GM18907 (cell line): ENCODE measurements at regions not wholly inside any gene's neighbourhood (a gene's known extent, or its start where the extent isn't known, plus 50 kb on each side); places are given as distances from the start of the nearest gene placed in this dataset.

ENCODE experiments used
- ATAC-seq: cut with Tn5 transposase; IDR thresholded peaks from one replicate; pipeline ENCODE4 v1.9.1; 2021; ENCODE audit warnings: mild to moderate bottlenecking, moderate library complexity; ENCODE audit not compliant: unreplicated experiment

DNA sequence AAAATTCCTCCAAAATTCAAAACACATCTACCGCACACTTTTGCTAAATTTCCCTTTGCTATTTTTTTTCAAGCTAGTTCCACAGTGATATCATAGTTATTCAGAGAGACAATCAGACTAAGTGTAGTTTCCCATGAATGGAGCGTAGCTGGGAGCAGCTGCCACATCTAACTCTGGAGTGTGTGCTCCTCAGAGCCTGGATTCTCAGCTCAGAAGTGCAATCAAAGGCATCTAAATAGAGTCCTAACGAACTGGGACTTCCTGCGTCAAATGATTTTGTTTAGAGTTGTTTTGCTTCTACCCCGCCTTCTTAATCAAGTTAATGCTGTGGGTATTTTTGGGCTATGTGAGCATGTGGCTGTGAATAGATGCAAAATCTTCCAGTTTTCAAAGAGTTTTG is 160.3 kb downstream of the TMEM18 start:
- ATAC-seq: no peak

DNA sequence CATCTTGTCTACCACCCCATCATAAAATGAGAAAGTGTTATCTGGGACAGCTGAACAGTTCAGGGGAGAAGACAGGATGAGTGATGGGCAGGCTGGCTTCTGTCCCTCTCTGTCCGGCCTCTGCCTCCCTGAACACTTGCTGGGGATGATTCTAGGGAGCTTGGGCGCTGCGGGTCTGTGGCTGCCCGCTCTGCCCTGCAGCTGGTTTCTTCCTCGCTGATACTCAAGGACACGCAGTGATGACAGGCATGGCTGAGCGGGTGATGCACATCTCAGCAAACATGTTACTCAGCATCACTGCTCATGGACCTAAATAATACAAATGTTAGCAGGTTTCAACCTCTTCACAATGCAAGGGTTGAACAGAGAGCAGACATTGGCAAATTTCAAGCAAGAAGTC is 161.1 kb downstream of the TMEM18 start:
- no peak for ATAC-seq

DNA sequence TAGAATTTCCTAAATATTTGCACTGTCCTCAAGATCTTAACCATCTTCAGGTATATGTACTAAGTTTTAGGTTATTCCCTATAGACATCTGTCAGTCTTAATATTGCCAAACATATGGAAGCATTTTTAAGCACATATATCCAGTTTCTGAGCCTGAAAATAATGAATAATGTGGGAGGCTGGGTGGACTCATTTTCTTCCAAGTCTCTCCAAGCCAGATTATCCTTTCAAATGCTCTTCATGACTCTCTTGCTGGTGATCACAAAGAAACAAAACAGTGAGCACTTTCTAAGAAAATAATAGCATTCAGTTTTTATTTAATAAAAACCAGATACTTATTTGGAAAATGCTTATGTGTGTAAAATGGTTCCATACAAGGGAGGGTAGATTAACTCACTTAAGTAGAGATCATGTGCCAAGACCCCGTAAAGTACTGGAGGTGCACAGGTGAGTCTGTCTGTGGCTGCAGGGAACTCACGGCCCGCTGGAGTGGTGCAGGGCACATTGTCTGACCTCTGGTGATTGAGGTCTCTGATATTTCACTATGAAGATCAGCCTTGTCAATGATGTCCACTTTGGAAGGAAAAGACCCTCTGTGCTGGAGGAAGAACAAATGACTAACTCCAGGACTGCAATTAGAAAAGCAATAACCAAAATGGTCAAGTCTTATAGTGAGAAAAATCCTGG is 161.6 kb downstream of the TMEM18 start:
- no peak for ATAC-seq

DNA sequence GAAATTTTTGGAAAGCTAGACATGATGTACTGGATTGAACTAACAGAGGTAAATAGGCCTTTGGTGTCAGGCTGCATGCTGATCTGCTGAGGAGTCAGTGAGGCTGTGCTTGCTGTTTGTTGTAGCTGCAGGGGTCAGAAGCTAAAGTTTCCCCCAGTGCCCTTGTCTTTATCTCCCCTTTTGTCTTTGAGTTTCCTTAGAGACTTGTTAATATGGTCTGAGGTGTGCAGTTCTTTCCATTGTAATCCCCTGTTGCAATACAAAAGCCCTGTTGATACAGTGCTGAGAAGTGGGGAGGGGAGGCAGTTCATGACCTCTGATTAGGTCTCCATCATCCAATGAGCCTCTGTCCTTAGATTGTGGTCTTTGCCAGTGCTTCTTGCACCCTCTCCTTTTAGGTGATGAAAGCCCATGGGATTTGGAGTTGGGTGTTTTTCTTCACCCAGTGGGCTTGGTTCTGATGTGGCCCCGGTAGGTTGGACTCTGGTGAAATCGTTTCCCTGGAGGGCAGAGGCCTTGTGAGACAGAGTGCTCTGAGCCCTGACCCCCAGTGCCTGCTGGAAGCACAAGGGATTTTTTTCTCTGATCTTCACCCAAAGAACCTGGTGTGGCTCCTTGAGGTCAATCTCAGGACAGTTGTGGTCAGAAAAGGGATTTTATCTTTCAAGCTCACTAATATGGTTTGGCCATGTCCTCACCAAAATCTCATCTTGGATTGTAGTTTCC is 163.1 kb downstream of the TMEM18 start:
- ATAC-seq: no peak

DNA sequence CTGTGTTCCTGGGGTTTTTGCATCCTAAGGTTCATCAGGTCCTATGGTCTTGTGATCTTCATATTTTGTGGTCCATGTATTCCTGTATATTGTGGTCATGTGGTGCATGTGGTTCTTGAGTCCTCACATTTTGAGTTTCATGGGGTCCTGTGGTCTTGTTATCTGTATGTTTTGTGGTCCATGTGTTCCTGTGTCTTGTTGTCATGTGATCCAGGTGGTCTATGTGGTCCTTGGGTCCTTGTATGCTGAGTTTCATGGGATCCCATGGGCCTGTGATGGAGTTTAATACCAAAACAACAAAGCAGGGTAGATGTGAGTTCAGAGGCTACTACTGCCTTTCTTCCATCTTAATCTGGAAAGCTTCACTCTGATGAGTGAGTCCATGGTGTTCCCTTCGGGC is 166.4 kb downstream of the TMEM18 start:
- ATAC-seq: no peak

DNA sequence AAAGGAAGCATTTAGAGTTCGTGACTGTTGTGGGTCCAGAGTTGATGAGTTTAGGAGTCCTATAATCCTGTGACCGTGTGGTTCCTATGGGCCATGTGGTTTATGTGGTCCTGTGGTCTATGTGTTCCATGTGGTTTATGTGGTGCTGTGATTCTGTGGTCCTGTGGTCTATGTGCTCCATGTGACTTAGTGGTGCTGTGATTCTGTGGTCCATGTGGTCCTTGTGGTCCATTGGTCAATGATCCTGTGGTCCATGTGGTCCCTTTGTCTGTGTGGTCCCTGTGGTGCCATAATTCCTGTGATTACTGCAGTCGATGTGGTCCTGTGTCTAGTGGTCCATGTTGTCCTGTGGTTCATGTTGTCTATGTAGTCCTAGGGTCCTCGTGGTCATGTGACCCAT is 167.3 kb downstream of the TMEM18 start:
- ATAC-seq: no peak

DNA sequence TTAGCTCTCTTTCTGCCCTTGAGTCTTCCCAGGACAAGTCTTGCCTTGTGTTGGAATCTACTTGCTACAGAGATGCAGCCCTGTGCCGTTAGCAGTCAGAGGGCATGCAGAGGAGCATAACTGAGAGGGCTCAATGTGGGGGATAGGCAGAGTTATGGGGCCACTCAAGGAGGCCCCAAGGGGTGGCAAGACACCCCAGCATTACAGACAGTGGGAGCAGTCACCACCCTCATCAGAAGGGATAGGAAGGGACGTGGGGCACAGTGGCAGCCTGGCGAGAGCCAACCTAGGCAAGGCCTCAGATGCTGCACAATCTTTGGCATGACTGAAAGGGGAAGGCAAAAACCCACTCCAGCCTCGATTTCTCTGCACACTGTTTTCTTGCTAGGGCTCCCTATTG is 169.1 kb downstream of the TMEM18 start:
- no peak for ATAC-seq

DNA sequence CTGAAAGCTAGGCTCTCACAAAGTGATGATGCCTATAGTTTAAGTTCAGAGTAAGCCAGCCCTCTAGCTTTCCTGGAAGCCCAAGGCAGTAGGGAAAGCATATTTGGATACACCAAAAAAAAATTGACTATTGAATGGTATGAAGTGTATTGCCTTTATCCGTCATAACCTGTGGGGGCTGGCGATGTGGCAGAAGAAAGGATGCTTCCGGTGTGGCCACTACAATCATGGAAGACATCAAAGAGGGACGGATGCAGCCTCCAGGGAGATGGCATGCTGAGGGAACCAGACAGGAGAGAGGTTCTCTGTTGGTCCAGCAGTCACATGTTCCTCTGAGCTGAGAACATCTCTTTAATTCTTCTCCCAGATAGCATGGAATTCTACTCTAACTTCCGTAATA is 170.3 kb downstream of the TMEM18 start:
- ATAC-seq: no peak

DNA sequence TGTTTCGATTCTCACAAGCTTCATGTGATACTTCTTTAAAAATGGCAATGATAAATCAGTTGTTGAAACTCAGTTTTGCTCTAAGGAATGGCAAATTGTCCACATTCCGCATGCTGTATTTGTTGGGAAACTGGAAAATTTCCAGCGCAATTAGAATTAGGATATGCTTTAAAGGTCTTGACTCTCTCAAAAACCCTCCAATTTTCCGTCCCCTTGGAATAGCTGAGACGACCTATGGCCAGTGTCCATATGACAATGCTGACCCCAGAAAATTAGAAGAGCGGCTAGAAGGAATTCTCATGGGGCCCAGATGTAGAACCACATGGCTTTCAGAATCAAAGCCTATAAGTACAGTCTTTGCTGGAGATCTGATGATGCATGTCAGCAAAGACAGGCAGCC is 170.8 kb downstream of the TMEM18 start:
- no peak for ATAC-seq

DNA sequence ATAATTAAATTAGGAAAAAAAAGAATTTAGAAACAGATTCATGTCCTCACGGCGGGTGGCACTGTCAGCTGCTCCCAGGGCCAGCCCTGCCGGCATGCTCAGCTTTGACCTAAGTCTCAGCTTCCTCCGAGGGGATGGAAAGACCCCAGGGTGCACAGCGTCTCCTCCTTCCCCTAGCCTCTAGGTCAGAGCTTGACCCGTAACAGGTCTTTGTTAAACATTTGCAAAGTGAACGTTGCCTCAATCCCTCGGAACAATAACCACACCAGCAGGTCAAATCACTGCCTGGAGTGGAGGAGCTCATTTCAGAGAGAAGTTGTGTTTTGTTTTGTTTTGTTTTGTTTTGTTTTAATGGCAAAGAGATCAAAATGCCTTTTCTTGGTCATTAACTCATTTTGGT is 171.3 kb downstream of the TMEM18 start:
- ATAC-seq: no peak

DNA sequence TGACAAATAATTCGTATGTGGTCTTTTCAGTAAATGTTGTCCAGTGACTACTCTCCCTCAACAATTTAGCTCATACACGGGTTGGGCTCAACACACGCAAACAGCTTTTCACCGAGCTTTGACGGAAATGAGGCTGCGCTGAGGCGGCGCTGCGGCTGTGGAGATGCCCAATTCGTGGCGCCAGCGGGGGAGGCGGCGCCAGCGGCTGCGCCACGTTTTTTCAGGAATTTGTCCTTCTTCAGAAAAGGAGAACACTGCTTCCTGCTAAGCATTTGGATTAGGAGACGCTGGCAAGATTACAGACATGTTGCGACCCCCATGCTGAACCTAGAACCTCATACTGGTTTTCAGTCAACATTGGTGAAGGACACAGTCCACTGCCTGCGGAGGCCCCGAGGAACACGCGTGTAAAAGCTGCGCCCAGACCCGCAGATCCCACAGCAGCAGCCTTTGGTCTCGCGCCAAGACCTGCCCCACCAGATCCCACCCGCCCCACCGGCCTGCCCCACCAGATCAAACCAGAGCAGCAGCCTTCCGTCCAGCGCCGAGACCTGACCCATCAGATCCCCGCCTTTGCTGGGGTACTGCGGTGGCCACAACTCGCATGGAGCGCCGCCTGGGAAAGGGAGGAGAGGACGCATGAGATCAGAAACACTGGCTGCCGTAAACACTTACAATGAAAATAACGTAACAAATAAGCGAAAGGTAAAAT is 173.8 kb downstream of the TMEM18 start:
- ATAC-seq: no peak

DNA sequence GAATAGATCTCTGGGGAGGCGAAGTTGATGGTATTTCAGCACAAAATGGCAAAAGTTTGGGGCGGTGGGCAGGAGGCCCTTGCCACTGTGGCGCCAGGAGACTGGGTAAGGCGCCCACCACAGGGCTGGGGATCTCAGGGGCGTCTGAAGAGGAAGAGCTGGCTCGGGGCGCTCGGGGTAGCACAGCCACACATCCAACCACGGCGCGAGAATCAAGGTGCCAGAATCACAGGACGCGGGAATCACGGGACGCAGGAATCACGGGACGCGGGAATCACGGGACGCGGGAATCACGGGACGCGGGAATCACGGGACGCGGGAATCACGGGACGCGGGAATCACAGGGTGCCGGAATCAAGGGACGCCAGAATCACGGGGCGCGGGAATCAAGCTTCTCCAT is 174.4 kb downstream of the TMEM18 start:
- no peak for ATAC-seq

DNA sequence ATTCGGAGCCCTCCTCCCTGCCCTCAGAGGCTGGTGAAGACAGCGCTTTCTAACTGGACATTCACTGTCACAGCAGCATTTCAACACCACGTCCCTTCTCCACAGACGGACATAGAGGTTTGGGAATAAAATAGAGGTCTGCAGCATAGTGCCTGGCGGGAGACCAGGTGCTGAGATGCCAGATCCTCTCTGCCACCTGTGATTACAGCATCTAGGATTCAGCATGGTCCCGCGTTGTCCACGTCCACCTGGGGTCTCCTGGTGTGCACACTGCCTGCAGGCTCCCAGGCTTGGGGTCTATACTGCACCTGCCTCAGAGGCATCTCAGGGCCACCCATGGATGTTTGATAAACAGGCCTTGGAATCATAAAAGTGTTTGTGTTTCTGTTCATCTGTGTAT is 175.5 kb downstream of the TMEM18 start:
- no peak for ATAC-seq

DNA sequence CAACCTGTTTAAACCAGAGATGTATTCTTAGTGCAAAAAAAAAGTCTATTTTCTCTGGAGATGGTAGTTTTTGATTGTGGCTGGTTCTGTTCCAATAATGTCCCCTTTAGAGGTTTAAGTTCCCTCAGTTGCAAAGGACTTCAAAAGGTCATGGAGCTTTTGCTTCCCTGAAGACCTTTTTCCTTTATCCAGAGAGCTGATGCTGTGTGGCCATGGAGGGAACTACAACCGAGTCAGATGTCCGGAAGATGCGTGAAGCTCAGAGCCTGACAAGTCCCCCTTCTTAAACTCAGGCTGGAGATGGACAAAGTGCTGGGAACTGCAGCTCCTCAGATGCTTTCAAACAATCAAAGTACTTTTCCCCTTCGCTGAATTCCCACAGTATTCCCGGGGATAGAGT is 176.1 kb downstream of the TMEM18 start:
- ATAC-seq: no peak

DNA sequence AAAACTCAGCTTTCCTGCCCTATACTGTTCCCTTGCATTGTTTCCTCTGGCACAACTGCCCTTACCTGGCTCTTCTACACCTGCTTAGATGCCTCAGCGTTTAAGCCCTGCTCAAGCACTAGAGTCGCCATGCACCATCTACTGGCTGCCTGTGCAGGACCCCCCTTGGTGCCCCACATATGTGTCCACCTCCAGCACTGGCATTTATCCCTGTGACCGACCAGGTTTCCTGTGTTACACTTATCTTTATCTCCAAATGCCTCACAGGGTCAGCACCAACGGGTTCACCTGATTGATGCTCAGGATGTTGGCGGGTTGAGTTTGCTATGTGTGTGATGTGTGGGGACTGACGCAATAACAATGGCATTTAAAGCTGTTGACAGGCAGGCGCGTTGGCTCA is 177.5 kb downstream of the TMEM18 start:
- ATAC-seq: no peak

DNA sequence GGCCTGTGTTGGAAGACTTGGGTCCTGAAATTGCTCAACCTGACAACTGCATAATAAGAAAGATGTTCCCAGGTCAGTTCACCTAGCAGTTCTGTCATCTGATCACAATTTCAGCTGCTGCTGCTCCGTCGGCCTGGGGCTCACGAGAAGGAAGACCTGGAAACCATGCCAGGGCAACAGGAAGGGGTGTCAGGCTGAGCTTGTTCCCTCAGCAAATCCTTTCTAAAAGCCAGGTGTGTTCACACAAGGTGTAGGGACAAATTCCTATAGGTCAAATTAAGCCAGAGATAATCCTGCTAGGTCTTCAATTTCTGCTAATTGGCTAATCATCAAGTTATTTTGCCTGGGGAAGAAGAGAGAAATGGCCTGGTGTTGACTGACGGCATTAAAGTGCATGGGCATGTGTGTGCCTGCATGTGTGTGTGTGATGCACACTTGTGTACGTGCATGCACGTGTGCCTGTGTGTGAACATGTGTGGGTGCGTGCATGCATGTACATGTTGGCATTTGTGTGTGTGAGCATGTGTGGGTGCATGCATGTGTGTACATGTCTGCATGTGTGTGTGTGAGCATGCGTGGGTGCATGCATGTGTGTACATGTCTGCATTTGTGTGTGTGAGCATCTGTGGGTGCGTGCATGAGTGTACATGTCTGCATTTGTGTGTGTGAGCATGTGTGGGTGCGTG is 178.6 kb downstream of the TMEM18 start:
- no peak for ATAC-seq

DNA sequence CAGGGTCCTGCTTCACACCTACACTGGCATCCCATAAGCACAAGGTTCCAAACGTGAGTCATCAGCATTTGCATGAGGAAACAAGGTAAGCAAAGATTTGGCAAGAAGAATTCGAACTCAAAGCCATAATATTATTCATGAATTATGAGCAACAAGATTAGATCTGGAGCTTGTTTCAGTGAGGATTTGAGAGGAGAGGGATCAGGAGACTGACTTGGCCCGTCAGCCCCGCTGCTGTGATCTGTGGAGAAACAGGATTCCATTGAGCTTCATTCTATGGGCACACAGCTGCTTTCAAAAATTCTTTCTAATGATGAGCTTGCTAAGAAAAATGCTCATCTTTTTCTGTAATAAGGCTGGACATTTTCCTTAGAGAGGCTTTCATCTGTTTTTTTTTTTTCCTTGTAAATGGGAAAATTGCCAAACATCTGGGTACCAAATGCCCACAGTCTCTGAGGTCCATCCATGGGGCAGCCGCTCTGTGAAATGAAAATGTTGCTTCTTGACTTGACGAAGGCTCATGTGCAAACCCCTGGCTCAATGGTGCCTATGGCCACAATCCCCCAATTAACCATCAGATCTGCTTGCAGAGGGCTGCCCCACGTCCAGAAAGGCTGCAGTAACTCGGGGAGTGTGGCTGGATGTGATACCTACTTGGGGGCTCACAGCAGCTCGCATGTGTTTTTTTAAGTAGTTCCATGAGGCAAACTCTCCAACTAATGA is 179.3 kb downstream of the TMEM18 start:
- no peak for ATAC-seq

DNA sequence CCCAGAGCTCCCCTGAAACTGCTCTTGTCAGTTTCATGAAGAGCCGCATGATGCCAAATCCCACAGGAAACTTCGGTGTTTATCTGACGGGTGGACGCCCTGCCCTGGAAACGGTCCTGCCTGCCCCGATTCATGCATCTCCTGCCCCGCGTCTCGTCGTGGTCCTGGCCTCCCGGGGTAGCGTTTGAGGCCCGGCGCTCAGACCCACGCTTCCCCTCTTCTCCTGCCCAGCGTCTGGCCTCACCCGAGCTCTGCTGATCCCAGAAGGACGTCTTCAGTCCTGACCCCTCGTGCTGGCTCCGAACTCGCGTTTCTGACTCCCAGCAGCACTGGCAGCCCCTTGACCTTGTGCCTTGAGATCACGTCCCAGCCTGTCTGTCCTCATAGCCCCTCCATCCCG is 180.5 kb downstream of the TMEM18 start:
- ATAC-seq: no peak

DNA sequence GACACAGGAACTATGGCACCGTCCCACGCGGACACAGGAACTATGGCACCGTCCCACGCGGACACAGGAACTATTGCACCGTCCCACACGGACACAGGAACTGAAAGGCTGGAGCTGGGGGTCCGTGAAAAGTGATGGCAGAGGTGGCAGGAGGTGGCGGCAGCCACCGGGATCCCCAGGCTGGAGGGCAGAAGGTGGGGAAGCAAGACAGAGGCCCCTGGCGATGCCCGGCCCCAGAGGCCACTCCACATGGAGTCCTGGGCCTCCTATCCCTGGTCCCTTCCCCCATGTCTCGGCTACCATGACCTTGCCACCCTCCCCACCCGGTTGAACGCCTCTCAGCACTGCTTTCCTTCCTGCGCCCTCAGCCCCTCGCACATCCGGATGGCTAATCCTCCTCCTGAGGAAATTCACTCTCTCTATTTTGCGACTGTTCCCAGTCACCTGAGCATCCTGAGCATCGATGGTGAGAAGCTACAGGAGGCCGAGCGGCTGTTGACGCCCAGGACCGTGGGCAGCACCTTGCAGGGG is 181.4 kb downstream of the TMEM18 start:
- no peak for ATAC-seq

DNA sequence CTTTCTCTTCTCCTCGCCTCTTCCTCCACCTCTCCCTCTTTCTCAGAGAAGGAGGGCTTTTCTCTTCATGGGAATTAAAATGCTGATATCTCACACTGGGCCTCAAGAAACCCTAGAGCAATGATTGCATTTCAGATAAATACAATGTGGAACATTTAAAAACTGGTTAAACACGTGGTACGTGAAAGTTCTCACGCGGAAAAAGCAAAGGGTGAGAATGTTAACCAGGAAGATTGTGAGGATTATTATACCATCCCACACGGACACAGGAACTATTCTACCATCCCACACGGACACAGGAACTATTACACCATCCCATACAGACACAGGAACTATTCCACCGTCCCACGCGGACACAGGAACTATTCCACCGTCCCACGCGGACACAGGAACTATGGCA is 182.4 kb downstream of the TMEM18 start:
- ATAC-seq: no peak

DNA sequence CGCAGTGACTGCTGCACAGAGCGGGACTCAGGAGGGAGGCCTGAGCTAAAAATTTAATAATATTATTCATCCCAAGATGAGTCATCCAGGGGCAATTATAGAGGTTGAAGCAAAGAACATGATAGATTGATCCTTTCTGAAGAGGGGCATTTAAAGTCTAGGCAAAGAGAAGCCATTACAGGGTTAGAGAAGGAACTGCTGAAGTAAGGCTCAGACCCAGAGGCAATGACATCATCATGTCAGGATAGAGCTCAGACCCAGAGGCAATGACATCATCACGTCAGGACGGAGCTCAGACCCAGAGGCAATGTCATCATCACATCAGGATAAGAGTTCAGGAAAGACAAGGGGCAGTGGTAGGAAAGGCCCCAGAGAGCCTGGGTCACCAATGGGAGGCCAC is 184.0 kb downstream of the TMEM18 start:
- no peak for ATAC-seq
